ENCODE measurements at regions not wholly inside any gene's neighbourhood (a gene's known extent, or its start where the extent isn't known, plus 50 kb on each side); places are given as distances from the start of the nearest gene placed in this dataset.

DNA sequence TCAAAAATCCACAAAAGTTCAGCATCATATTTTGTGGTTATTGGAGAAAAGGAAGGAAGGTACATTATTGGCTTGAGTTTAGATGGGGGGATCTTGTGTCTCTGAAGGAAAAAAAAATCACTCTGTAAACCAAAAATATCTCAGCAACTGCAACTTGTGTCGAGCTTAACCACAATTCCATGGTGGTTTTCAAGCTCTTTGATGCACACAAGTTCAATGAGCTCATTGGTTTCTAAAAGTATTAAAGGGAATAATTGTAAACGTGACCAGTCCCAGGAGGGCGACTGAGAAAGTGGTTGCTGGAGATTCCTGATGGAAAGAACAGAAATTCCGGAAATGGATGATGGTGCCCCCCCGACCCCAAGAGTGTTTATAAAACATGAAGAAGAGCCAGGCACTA is 173.8 kb downstream of the PSAT1 start:
- TF ChIP-seq, protein P1, sequence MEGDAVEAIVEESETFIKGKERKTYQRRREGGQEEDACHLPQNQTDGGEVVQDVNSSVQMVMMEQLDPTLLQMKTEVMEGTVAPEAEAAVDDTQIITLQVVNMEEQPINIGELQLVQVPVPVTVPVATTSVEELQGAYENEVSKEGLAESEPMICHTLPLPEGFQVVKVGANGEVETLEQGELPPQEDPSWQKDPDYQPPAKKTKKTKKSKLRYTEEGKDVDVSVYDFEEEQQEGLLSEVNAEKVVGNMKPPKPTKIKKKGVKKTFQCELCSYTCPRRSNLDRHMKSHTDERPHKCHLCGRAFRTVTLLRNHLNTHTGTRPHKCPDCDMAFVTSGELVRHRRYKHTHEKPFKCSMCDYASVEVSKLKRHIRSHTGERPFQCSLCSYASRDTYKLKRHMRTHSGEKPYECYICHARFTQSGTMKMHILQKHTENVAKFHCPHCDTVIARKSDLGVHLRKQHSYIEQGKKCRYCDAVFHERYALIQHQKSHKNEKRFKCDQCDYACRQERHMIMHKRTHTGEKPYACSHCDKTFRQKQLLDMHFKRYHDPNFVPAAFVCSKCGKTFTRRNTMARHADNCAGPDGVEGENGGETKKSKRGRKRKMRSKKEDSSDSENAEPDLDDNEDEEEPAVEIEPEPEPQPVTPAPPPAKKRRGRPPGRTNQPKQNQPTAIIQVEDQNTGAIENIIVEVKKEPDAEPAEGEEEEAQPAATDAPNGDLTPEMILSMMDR (IDR thresholded peaks at IDR 0.05): no peak
- H3K27ac ChIP-seq (ENCODE audit: low read depth in 1 of 2, low read length in 2 of 2): no peak overlapping the region
- H3K4me3 ChIP-seq (replicated peaks in 1 of 3; ENCODE audit: low read depth in 2 of 3, low read length in 3 of 3): no peak overlapping the region
- H3K4me2 ChIP-seq (replicated peaks; ENCODE audit: extremely low read depth, low read length, poor library complexity, severe bottlenecking): no peak overlapping the region
- H3K36me3 ChIP-seq (replicated peaks in 1 of 2; ENCODE audit: control insufficient read depth in 1 of 2, insufficient read depth in 2 of 2, low read length in 2 of 2): no peaks in the 10 kb centered on the region
- no peak overlapping the region for H3K4me3 Mint-ChIP-seq
- H3K9me3 Mint-ChIP-seq: peaks cover 0 to 5% (median 0%) of the 10 kb centered on the region in 7 donors
- no peak overlapping the region for H3K9ac ChIP-seq (ENCODE audit: insufficient read depth, low read length, poor library complexity, severe bottlenecking)
- H3K36me3 Mint-ChIP-seq: no peaks in the 10 kb centered on the region
- no CpG with 5 or more reads among the region's 5 CpGs for WGBS (ENCODE audit: insufficient coverage)
- no peak overlapping the region for H2AFZ ChIP-seq (ENCODE audit: insufficient read depth, low read depth, low read length, poor library complexity, severe bottlenecking)
- H3K27ac Mint-ChIP-seq: no peak overlapping the region
- H4K20me1 ChIP-seq (ENCODE audit: insufficient read depth, low read length): no peaks in the 10 kb centered on the region
- DNase-seq: no peak
- H3K4me1 ChIP-seq (ENCODE audit: control insufficient read depth in 1 of 2, insufficient read depth in 2 of 2, low read length in 2 of 2): no peaks in the 10 kb centered on the region
- H3K27me3 Mint-ChIP-seq (ENCODE audit: low read depth in 3 of 3): peaks cover 1 to 2% (median 1%) of the 10 kb centered on the region in 3 donors
- no peaks in the 10 kb centered on the region for H3K9me3 ChIP-seq (replicated peaks in 1 of 2; ENCODE audit: control insufficient read depth in 1 of 2, insufficient read depth in 1 of 2, low read length in 2 of 2)
- H3K4me1 Mint-ChIP-seq: no peaks in the 10 kb centered on the region
- H3K27me3 ChIP-seq (ENCODE audit: control insufficient read depth in 2 of 2, insufficient read depth in 2 of 2, low read length in 2 of 2): no peaks in the 10 kb centered on the region
- intact Hi-C loops (cut with micrococcal nuclease): no loop called here
- H3K79me2 ChIP-seq (ENCODE audit: insufficient read depth, low read length): no peaks in the 10 kb centered on the region

DNA sequence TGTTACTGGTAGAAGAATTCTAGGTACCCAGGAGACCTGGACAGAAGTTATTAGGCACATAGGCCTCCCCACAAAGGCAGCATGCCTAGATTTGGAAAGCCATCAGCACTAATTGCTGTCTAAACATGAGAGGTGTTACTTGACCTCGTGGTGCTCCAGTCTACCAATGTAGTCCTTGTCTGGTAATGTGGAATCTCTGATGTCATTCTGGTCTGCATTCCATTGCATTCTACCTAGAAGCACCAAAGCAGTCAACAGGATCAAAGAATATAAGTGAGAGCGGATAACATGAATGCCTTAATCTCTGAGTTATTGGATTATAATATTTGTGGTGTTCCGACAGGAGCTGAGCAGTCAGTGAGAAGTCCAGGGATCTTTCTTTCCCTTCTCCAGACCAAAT is 175.2 kb downstream of the PSAT1 start:
- WGBS (ENCODE audit: insufficient coverage): no CpG with 5 or more reads among the region's 3 CpGs
- H3K27me3 ChIP-seq (ENCODE audit: control insufficient read depth in 2 of 2, insufficient read depth in 2 of 2, low read length in 2 of 2): no peaks in the 10 kb centered on the region
- no peak overlapping the region for H3K4me3 ChIP-seq (replicated peaks in 1 of 3; ENCODE audit: low read depth in 2 of 3, low read length in 3 of 3)
- H3K27ac ChIP-seq (ENCODE audit: low read depth in 1 of 2, low read length in 2 of 2): no peak overlapping the region
- TF ChIP-seq, protein P1 (IDR thresholded peaks at IDR 0.05): no peak
- intact Hi-C loops (cut with micrococcal nuclease): no loop called here
- DNase-seq: no peak
- H3K79me2 ChIP-seq (ENCODE audit: insufficient read depth, low read length): no peaks in the 10 kb centered on the region
- H3K4me2 ChIP-seq (replicated peaks; ENCODE audit: extremely low read depth, low read length, poor library complexity, severe bottlenecking): no peak overlapping the region
- Mint-ChIP-seq H3K27me3 (ENCODE audit: low read depth in 3 of 3) (peaks cover 1 to 2% (median 1%) of the 10 kb centered on the region in 3 donors), H3K27ac (no peak overlapping the region), H3K36me3 (no peaks in the 10 kb centered on the region), H3K4me1 (no peaks in the 10 kb centered on the region), H3K9me3 (peaks cover 0 to 5% (median 0%) of the 10 kb centered on the region in 7 donors), H3K4me3 (no peak overlapping the region)
- H3K36me3 ChIP-seq (replicated peaks in 1 of 2; ENCODE audit: control insufficient read depth in 1 of 2, insufficient read depth in 2 of 2, low read length in 2 of 2): no peaks in the 10 kb centered on the region
- H2AFZ ChIP-seq (ENCODE audit: insufficient read depth, low read depth, low read length, poor library complexity, severe bottlenecking): no peak overlapping the region
- H3K4me1 ChIP-seq (ENCODE audit: control insufficient read depth in 1 of 2, insufficient read depth in 2 of 2, low read length in 2 of 2): no peaks in the 10 kb centered on the region
- no peak overlapping the region for H3K9ac ChIP-seq (ENCODE audit: insufficient read depth, low read length, poor library complexity, severe bottlenecking)
- no peaks in the 10 kb centered on the region for H3K9me3 ChIP-seq (replicated peaks in 1 of 2; ENCODE audit: control insufficient read depth in 1 of 2, insufficient read depth in 1 of 2, low read length in 2 of 2)
- no peaks in the 10 kb centered on the region for H4K20me1 ChIP-seq (ENCODE audit: insufficient read depth, low read length)

Measured in CD14-positive monocyte (primary cell).